ENCODE measurements at regions not wholly inside any gene's neighbourhood (a gene's known extent, or its start where the extent isn't known, plus 50 kb on each side); places are given as distances from the start of the nearest gene placed in this dataset.
"Not testable (repeated sequence)": the region's sequence is repeated elsewhere in the genome, so short reads cannot be mapped to it uniquely, and the experiment has no call there.

DNA sequence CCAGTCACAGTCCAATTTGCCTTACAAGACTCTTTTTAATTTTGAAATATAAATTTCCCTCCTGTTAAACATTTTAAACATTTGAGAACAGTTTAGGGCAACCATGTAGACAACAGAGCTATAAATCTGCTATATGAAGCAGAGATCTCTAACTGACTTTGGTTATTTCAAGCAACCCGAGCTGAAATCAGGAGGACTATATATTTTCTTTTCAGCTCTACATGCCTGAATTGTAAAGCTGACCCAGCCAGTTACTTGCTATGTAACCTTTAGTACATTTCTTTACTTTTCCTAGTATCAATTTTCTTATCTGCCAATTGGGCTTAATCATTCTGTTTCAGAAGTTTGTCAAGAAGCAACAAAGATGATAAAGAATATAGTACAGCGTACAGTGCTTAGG is 457.4 kb upstream of the NECTIN3 start:
- TF ChIP-seq, protein P1, sequence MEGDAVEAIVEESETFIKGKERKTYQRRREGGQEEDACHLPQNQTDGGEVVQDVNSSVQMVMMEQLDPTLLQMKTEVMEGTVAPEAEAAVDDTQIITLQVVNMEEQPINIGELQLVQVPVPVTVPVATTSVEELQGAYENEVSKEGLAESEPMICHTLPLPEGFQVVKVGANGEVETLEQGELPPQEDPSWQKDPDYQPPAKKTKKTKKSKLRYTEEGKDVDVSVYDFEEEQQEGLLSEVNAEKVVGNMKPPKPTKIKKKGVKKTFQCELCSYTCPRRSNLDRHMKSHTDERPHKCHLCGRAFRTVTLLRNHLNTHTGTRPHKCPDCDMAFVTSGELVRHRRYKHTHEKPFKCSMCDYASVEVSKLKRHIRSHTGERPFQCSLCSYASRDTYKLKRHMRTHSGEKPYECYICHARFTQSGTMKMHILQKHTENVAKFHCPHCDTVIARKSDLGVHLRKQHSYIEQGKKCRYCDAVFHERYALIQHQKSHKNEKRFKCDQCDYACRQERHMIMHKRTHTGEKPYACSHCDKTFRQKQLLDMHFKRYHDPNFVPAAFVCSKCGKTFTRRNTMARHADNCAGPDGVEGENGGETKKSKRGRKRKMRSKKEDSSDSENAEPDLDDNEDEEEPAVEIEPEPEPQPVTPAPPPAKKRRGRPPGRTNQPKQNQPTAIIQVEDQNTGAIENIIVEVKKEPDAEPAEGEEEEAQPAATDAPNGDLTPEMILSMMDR (conservative IDR thresholded peaks at IDR 0.05; ENCODE audit: low read depth, low read length) = no peak
- DNase-seq (ENCODE audit: low read depth) = no peak
- no peak overlapping the region for H3K4me3 ChIP-seq (ENCODE audit: low read length)

DNA sequence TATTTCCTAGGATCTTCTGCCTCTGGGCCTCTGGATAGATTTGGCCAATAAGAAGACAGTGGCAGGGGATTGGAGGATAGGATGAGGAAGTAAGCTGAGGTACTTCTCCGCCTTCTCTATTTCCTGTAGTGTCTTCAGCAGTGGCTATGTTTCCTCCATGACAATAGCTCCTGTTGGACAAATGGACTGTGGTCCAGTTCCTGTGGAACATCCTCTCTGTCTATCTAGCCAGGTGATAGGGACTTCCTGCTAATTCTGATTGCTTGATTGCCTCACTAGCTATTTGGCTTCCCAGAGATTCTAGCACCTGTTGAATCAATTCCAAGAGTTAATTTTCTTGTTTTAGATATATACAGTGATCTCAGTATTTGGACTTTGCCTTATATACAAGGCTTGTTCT is 456.2 kb upstream of the NECTIN3 start:
- no peak overlapping the region for H3K4me3 ChIP-seq (ENCODE audit: low read length)
- TF ChIP-seq, protein P1 (conservative IDR thresholded peaks at IDR 0.05; ENCODE audit: low read depth, low read length) = no peak
- DNase-seq (ENCODE audit: low read depth) = no peak

DNA sequence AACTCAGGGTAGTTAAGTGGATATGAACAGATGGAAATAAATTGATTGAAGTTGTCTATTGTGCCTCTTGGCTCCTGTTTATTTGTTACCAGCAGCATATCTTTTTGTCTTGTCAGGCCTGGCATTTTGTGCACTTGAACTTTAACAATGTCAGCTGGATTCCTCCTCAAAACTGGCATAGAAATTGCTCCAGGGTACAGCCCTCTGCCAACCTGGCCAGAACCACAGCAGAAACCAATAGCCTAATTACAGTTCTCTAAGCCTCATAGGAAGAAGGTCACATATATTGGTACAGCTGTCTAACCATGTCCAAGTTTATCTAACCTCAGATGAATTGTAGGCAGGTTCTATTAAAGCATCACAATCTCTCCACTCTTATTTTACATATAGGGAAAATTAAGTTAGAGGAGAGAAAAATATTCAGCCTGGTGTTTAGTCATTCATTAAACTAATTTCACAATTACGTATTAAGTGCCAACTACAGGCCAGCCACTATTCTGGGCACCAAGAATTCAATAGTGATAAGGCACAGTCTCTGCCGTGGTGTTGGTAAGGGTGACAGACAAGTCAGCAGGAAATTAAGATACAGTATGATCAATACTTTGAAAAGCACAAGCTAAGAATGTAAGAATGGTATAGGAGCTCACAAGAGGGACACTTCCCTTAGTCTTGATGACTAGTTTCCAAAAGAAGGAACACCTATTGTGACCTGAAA is 452.9 kb upstream of the NECTIN3 start:
- no peak for DNase-seq (ENCODE audit: low read depth)
- H3K4me3 ChIP-seq (ENCODE audit: low read length) = no peak overlapping the region
- TF ChIP-seq, protein P1 (conservative IDR thresholded peaks at IDR 0.05; ENCODE audit: low read depth, low read length) = no peak

DNA sequence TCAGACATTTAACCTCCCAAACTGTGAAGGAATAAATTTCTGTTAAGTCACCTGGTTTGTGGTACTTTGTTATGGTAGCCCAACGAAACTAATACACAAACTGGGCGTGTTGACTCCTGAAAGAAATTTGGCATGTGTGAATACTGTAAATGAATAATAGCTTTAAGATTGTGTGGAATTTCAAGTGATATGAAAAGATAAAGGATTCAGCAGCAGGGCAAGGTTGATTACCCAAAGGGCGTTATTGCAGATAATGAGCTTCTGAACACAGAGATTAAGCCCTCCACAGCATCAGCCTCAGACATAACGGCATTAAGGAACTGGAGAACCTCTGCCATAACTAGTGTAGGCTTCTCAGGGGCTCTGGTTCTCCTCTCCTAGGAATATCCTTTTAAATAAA is 451.5 kb upstream of the NECTIN3 start:
- TF ChIP-seq, protein P1 (conservative IDR thresholded peaks at IDR 0.05; ENCODE audit: low read depth, low read length) = no peak
- DNase-seq (ENCODE audit: low read depth) = peak; percentile 39
- H3K4me3 ChIP-seq (ENCODE audit: low read length) = no peak overlapping the region

- DNase-seq (ENCODE audit: low read depth) = no peak
- TF ChIP-seq, protein P1 (conservative IDR thresholded peaks at IDR 0.05; ENCODE audit: low read depth, low read length) = no peak
- no peak overlapping the region for H3K4me3 ChIP-seq (ENCODE audit: low read length)
Observed at GRCh38 chr3:110623571-110623970, 448.0 kb upstream of the NECTIN3 start.

- peak; percentile 14 for DNase-seq (ENCODE audit: low read depth)
- TF ChIP-seq, protein P1 (conservative IDR thresholded peaks at IDR 0.05; ENCODE audit: low read depth, low read length) = no peak
- H3K4me3 ChIP-seq (ENCODE audit: low read length) = no peak overlapping the region
Observed at GRCh38 chr3:110624576-110624975, 447.0 kb upstream of the NECTIN3 start.

DNA sequence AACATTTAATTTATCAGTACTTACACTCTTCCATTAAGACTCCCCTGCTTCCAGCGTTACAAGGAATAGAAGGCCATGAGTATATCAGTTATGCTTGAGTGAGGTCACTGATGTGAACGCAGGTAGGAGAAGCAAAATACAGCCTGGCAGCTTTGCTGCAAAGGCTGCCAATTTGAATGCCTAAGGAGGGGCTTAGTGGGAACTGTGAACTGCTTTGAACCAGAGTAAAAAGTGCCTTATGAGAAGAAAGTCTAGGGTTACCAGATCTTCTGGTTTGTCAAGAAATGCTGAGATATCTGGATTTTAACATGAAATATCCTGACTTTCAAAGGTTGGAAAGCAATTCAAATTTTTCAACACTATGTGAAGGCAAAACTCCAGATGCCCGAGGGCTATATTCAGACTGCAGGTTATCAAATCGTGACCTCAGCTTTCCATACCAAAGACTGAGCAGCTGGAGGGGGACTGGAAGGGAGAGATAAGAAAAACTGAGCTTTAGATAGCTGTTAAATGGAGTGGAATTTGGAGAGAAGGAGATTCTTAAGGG is 446.3 kb upstream of the NECTIN3 start:
- TF ChIP-seq, protein P1 (conservative IDR thresholded peaks at IDR 0.05; ENCODE audit: low read depth, low read length) = no peak
- no peak for DNase-seq (ENCODE audit: low read depth)
- no peak overlapping the region for H3K4me3 ChIP-seq (ENCODE audit: low read length)

GRCh38 chr3:110626652-110627111 is 444.9 kb upstream of the NECTIN3 start:
- H3K4me3 ChIP-seq (ENCODE audit: low read length); DNase-seq (ENCODE audit: low read depth): not testable (repeated sequence)
